Sigmoid colon (tissue), 6 donors: ENCODE measurements at regions not wholly inside any gene's neighbourhood (a gene's known extent, or its start where the extent isn't known, plus 50 kb on each side); places are given as distances from the start of the nearest gene placed in this dataset.

Source experiments
- DNase-seq: peaks from one replicate; pipeline ENCODE4 v3.0.0-alpha.2; 2019
- H3K27ac ChIP-seq, 4 donors: fragments of 200-600 bp; sonication (generic); one replicate each; pipeline ENCODE4 v1.5.1; 2016 to 2019; ENCODE audit warnings: mild to moderate bottlenecking in 1 of 4
- H3K27me3 ChIP-seq, 3 donors: fragments of 200-600 bp; sonication (generic); one replicate each; pipeline ENCODE4 v1.5.1; 2019; ENCODE audit warnings: mild to moderate bottlenecking in 1 of 3
- H3K36me3 ChIP-seq, 4 donors: fragments of 200-600 bp; sonication (generic); one replicate each; pipeline ENCODE4 v1.5.1; 2016 to 2019
- H3K4me1 ChIP-seq, 4 donors: fragments of 200-600 bp; sonication (generic); one replicate each; pipeline ENCODE4 v1.5.1; 2017 to 2019
- H3K4me3 ChIP-seq, 4 donors: fragments of 200-600 bp; sonication (generic); one replicate each; pipeline ENCODE4 v1.5.1; 2017 to 2019; ENCODE audit warnings: mild to moderate bottlenecking in 2 of 4, moderate library complexity in 1 of 4
- H3K9me3 ChIP-seq, 4 donors: fragments of 200-600 bp in 3 of 4; sonication (generic) in 3 of 4; one replicate each; pipeline versions ENCODE4 v1.5.1 to v1.6.1; 2013 to 2019
- EP300 ChIP-seq, 4 donors: sonication (generic); formaldehyde crosslinking; IDR thresholded peaks; one replicate each; pipeline ENCODE4 v1.6.1; 2017; ENCODE audit warnings: antibody characterized with exemption in 4 of 4
- POLR2A ChIP-seq, 2 donors: fragments of 450-650 bp; IDR thresholded peaks; one replicate each; pipeline ENCODE4 v1.6.1; 2016; ENCODE audit warnings: antibody characterized with exemption in 2 of 2, mild to moderate bottlenecking in 2 of 2, moderate library complexity in 2 of 2
- POLR2AphosphoS5 ChIP-seq, 4 donors: sonication (generic); formaldehyde crosslinking; IDR thresholded peaks; one replicate each; pipeline ENCODE4 v1.6.1; 2017; ENCODE audit warnings: antibody characterized with exemption in 4 of 4
- WGBS, 2 donors: extraction: QIAGEN DNeasy Blood & Tissue Kit; methylation state at CpG; one replicate each; pipeline ENCODE4 v1.1.7; 2013; 5-methylcytosine and 5-hydroxymethylcytosine counted together
- intact Hi-C: fragments of 100-400 bp; cut with DNase I; formaldehyde crosslinking; loops from one replicate; pipeline ENCODE4 v1.15.1; 2023
- TF ChIP-seq, protein P1 (sequence below), 4 experiments: fragments of 450-650 bp in 3 of 4; fragments of 200-600 bp in 1 of 4; IDR thresholded peaks; one replicate each; pipeline ENCODE4 v1.5.1; 2016 to 2019; ENCODE audit warnings: antibody characterized with exemption in 4 of 4, mild to moderate bottlenecking in 3 of 4, moderate library complexity in 2 of 4
- donor health status: healthy with polysubstance abuse.
- donor health status: healthy.

DNA sequence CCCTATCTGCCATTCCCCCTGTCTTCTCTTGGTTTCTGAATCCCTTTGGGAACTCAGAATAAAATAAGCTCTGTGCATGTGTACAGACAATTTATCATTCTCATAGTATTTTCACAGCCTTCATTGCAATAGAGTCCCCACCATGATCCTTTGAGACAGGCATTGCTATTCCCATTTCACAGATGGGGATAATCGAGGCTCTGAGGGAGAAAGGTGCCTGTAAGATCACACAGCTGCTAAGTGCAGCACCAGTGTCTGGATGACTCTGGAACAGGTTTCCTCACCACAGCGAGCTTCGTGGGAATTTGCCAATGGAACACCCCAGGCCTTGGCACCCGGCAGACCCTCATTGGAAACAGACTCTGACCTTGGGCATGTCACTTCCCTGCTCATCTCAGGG, 293.6 kb downstream of the NSG2 start:
- WGBS, 2 donors, result 87% methylated on average over 4 of the region's 4 CpGs
- no peak overlapping the region for H3K4me3 ChIP-seq
- no peaks in the 10 kb centered on the region for H3K36me3 ChIP-seq
- no peak overlapping the region for H3K27ac ChIP-seq
- H3K4me1 ChIP-seq, result peaks cover 0 to 8% (median 0%) of the 10 kb centered on the region in 4 donors
- intact Hi-C loops, result no loop called here
- no peaks in the 10 kb centered on the region for H3K9me3 ChIP-seq
- no peak for TF ChIP-seq POLR2A (IDR thresholded peaks at IDR 0.05)
- TF ChIP-seq, protein P1, sequence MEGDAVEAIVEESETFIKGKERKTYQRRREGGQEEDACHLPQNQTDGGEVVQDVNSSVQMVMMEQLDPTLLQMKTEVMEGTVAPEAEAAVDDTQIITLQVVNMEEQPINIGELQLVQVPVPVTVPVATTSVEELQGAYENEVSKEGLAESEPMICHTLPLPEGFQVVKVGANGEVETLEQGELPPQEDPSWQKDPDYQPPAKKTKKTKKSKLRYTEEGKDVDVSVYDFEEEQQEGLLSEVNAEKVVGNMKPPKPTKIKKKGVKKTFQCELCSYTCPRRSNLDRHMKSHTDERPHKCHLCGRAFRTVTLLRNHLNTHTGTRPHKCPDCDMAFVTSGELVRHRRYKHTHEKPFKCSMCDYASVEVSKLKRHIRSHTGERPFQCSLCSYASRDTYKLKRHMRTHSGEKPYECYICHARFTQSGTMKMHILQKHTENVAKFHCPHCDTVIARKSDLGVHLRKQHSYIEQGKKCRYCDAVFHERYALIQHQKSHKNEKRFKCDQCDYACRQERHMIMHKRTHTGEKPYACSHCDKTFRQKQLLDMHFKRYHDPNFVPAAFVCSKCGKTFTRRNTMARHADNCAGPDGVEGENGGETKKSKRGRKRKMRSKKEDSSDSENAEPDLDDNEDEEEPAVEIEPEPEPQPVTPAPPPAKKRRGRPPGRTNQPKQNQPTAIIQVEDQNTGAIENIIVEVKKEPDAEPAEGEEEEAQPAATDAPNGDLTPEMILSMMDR (IDR thresholded peaks at IDR 0.05), result no peak
- peaks cover 0 to 21% (median 7%) of the 10 kb centered on the region in 3 donors for H3K27me3 ChIP-seq
- DNase-seq, result no peak

DNA sequence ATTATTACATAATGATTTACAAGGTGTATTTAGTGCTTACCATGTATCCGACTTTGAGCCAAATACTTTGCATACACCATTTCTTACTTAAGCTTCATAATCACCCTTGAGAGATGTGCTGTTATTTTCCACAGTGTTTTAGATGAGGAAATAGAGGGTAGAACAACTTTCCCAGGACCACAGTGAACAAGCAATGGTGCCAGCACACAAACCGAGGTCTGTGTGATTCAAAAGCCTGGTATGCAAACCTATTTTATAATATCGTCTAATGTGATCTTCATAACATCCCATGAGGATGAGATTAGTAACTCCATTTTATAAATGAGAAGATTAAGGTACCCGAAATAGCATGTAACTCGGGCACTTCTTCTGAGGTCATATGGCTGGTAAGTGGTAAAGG, 294.7 kb downstream of the NSG2 start:
- intact Hi-C loops, result no loop called here
- H3K27me3 ChIP-seq, result peaks cover 0 to 21% (median 7%) of the 10 kb centered on the region in 3 donors
- peaks cover 0 to 1% (median 0%) of the 10 kb centered on the region in 4 donors for H3K9me3 ChIP-seq
- no peak for TF ChIP-seq POLR2A (IDR thresholded peaks at IDR 0.05)
- no peak for TF ChIP-seq POLR2AphosphoS5 (IDR thresholded peaks at IDR 0.05)
- TF ChIP-seq EP300 (IDR thresholded peaks at IDR 0.05), result no peak
- TF ChIP-seq, protein P1 (IDR thresholded peaks at IDR 0.05), result no peak
- DNase-seq, result no peak
- no peak overlapping the region for H3K4me3 ChIP-seq
- 73 to 86% methylated on average over 5 of the region's 5 CpGs for WGBS, 2 donors
- H3K4me1 ChIP-seq, result peaks cover 0 to 8% (median 0%) of the 10 kb centered on the region in 4 donors
- H3K27ac ChIP-seq, result no peak overlapping the region
- no peaks in the 10 kb centered on the region for H3K36me3 ChIP-seq

DNA sequence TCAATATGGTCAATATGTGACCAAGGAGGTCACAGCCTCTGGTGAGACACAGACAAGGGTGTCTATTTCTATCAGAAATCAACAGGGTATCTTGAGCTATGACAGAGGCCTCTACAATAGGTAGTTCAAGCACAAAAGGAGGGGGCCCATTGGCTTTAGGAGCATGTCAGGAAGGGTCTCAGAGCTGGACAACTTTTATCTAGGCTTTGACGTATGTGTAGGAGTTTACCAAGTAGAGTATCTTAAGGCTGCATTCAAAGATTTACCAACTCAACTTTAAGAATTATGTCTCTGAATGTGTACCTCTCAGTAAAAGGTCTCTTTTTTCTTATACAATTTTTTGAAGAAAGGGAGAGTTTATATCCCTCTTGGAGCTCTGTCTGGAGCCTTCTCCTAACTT, 297.2 kb downstream of the NSG2 start:
- 90 to 98% methylated on average over 1 of the region's 1 CpG for WGBS, 2 donors
- no peak overlapping the region for H3K4me3 ChIP-seq
- H3K27ac ChIP-seq, result no peak overlapping the region
- no peaks in the 10 kb centered on the region for H3K27me3 ChIP-seq
- intact Hi-C loops, result no loop called here
- TF ChIP-seq EP300 (IDR thresholded peaks at IDR 0.05), result no peak
- TF ChIP-seq POLR2A (IDR thresholded peaks at IDR 0.05), result no peak
- no peak for TF ChIP-seq POLR2AphosphoS5 (IDR thresholded peaks at IDR 0.05)
- TF ChIP-seq, protein P1 (IDR thresholded peaks at IDR 0.05), result no peak
- no peaks in the 10 kb centered on the region for H3K36me3 ChIP-seq
- peaks cover 0 to 7% (median 0%) of the 10 kb centered on the region in 4 donors for H3K4me1 ChIP-seq
- no peak for DNase-seq
- peaks cover 0 to 3% (median 0%) of the 10 kb centered on the region in 4 donors for H3K9me3 ChIP-seq

DNA sequence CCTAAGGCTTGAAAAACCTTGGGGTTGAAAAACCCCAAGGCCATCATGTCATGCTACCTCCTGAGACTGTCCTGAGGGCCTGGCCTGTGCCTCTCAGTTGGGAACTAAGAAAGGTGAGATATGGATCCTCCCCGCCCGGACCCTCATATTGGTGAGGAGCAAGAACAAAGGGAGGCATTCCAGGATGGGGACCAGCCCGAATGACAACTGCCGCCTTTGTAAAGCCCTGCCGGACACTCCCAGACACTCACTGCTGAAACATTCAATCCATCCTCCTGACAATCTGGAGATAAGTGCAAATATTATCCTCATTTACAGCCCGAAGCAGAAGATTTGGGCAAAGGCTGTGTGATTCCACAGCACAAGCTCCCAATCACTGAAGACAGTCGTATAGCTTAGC, 298.3 kb downstream of the NSG2 start:
- Histone ChIP-seq H3K36me3 (no peaks in the 10 kb centered on the region), H3K27me3 (no peaks in the 10 kb centered on the region), H3K9me3 (peaks cover 0 to 3% (median 0%) of the 10 kb centered on the region in 4 donors), H3K4me1 (no peaks in the 10 kb centered on the region), H3K27ac (no peak overlapping the region), H3K4me3 (no peak overlapping the region)
- WGBS, 2 donors, result 79 to 84% methylated on average over 7 of the region's 7 CpGs
- DNase-seq, result no peak
- TF ChIP-seq, protein P1 (IDR thresholded peaks at IDR 0.05), result no peak
- intact Hi-C loops, result no loop called here

DNA sequence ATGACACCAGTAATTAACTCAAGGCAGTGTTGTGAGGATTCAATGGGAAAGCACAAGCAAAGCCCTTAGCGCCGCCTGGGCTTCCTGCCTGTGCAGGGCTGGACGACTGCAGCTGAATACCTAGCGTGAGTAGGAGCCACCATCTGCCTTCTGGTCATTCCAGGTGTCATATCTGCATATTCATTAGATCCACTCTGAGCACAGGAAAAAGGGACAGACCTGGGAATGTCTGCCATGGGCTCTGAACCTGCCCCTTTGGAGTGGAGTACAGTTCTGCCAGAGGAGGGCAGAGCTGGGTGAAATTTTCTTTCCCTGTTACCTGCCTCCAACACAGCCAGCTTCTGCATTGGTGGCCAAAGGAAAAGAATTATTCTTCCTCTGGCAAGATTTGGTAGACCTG, 298.8 kb downstream of the NSG2 start:
- intact Hi-C loops, result no loop called here
- 66 to 69% methylated on average over 4 of the region's 4 CpGs for WGBS, 2 donors
- no peak overlapping the region for H3K27ac ChIP-seq
- H3K4me3 ChIP-seq, result no peak overlapping the region
- H3K4me1 ChIP-seq, result no peaks in the 10 kb centered on the region
- no peak for DNase-seq
- H3K36me3 ChIP-seq, result no peaks in the 10 kb centered on the region
- no peaks in the 10 kb centered on the region for H3K27me3 ChIP-seq
- TF ChIP-seq POLR2AphosphoS5 (IDR thresholded peaks at IDR 0.05) (no peak), EP300 (IDR thresholded peaks at IDR 0.05) (no peak), POLR2A (IDR thresholded peaks at IDR 0.05) (no peak)
- TF ChIP-seq, protein P1 (IDR thresholded peaks at IDR 0.05), result no peak
- peaks cover 0 to 3% (median 0%) of the 10 kb centered on the region in 4 donors for H3K9me3 ChIP-seq
